A673 (cell line): ENCODE measurements at regions not wholly inside any gene's neighbourhood (a gene's known extent, or its start where the extent isn't known, plus 50 kb on each side); places are given as distances from the start of the nearest gene placed in this dataset.
A peak's percentile ranks its signal among the peaks of the same experiment; 100 is the strongest.
"Not testable (repeated sequence)": the region's sequence is repeated elsewhere in the genome, so short reads cannot be mapped to it uniquely, and the experiment has no call there.

Source experiments
- BruUV-seq: library from RNA; stranded (reverse); fragments of 400-500 nt; replicated peaks from 2 replicates; lab custom pipeline; 2021; lab: Mats Ljungman, UMichigan
- CTCF ChIA-PET: fragments of 300-600 bp; sonication (Branson Sonifier 250); formaldehyde crosslinking; loops from one replicate; lab custom pipeline; 2022; ENCODE audit warnings: antibody characterized with exemption; lab: Charles Lee
- POLR2A ChIA-PET: fragments of 300-600 bp; sonication (Branson Sonifier 250); formaldehyde crosslinking; loops from one replicate; lab custom pipeline; 2022; ENCODE audit warnings: antibody characterized with exemption; ENCODE audit not compliant: low non-redundant PET; lab: Charles Lee
- DNase-seq: peaks from one replicate; pipeline ENCODE4 v3.0.0-alpha.2; 2015; ENCODE audit warnings: low spot score
- H3K27ac ChIP-seq: fragments of 200-600 bp; sonication (generic); 2 replicates; pipeline ENCODE4 v1.5.1; 2016; ENCODE audit warnings: mixed run types, low read depth, mild to moderate bottlenecking, mixed read lengths, antibody characterized with exemption, low read length; ENCODE audit not compliant: poor library complexity, severe bottlenecking
- H3K27me3 ChIP-seq: fragments of 200-600 bp; sonication (generic); replicated peaks from 2 replicates; pipeline ENCODE4 v1.6.1; 2017; ENCODE audit warnings: mixed run types, low read depth, mild to moderate bottlenecking, mixed read lengths, antibody characterized with exemption, low read length; ENCODE audit not compliant: insufficient read depth, poor library complexity
- H3K36me3 ChIP-seq: fragments of 200-600 bp; sonication (generic); 2 replicates; pipeline ENCODE4 v1.6.1; 2016; ENCODE audit warnings: mixed run types, mild to moderate bottlenecking, mixed read lengths, antibody characterized with exemption, low read length; ENCODE audit not compliant: insufficient read depth, poor library complexity, severe bottlenecking
- H3K4me1 ChIP-seq: fragments of 200-600 bp; sonication (generic); 2 replicates; pipeline ENCODE4 v1.6.1; 2017; ENCODE audit warnings: mixed run types, mild to moderate bottlenecking, mixed read lengths, antibody characterized with exemption, low read length; ENCODE audit not compliant: insufficient read depth, poor library complexity, severe bottlenecking
- H3K4me3 ChIP-seq: fragments of 200-600 bp; sonication (generic); 2 replicates; pipeline ENCODE4 v1.5.1; 2016; ENCODE audit warnings: low read depth, mixed run types, mild to moderate bottlenecking, mixed read lengths, low read length; ENCODE audit not compliant: poor library complexity, severe bottlenecking
- H3K9me3 ChIP-seq: fragments of 200-600 bp; sonication (generic); 2 replicates; pipeline ENCODE4 v1.6.1; 2016; ENCODE audit warnings: mixed run types, low read depth, mild to moderate bottlenecking, mixed read lengths, antibody characterized with exemption, low read length; ENCODE audit not compliant: poor library complexity, severe bottlenecking
- EZH2 ChIP-seq: fragments of 200-600 bp; sonication (generic); IDR thresholded peaks from 2 replicates; pipeline ENCODE4 v1.6.1; 2017; ENCODE audit warnings: borderline replicate concordance, low read depth, mild to moderate bottlenecking, mixed read lengths, antibody characterized with exemption, low read length; ENCODE audit not compliant: poor library complexity, severe bottlenecking
- intact Hi-C: fragments of 100-400 bp; cut with micrococcal nuclease; formaldehyde crosslinking; loops from one replicate; pipeline ENCODE4 v1.10.0; 2022; ENCODE audit not compliant: unreplicated experiment
- TF ChIP-seq, protein P1 (sequence below): fragments of 300-800, 200-600 bp; sonication (generic); conservative IDR thresholded peaks from 2 replicates; pipeline ENCODE4 v1.5.1; 2017; ENCODE audit warnings: low read depth, mild to moderate bottlenecking, antibody characterized with exemption, low read length, moderate library complexity, mixed read lengths

DNA sequence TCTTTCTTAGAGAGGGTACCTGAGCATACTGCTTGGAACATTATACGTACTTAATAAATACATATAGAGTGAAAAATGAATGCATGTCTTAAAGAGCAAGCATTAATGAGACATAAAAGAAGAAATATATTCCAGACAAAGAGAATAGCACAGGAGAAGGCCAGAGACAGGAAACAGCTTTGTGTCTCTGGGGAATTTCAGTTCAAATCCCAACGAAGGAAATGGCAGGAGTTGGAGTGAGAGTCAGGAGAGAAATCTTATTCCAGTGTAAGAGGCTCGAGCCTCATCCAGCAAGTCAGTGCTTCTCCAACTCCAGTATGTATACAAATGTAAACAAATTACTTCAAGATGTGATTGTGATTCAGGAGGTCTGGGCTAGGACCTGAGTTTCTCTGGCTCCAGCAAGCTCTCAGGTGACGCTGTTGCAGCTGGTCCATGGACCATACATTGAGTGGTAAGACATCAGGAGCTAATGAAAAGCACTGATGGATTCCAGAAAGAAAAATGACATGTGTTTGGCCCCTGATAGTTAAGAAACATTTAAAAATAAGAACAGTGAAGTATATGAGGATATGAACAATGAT lies 108.2 kb downstream of the RAP2A start:
- H3K9me3 ChIP-seq, result no peaks in the 10 kb centered on the region
- no TSS peak for BruUV-seq
- intact Hi-C loops, result no loop called here
- ChIA-PET CTCF (no interaction called here), POLR2A (no interaction called here)
- DNase-seq, result peak; percentile 60
- no peak overlapping the region for H3K27ac ChIP-seq
- H3K27me3 ChIP-seq, result no peaks in the 10 kb centered on the region
- TF ChIP-seq, protein P1, sequence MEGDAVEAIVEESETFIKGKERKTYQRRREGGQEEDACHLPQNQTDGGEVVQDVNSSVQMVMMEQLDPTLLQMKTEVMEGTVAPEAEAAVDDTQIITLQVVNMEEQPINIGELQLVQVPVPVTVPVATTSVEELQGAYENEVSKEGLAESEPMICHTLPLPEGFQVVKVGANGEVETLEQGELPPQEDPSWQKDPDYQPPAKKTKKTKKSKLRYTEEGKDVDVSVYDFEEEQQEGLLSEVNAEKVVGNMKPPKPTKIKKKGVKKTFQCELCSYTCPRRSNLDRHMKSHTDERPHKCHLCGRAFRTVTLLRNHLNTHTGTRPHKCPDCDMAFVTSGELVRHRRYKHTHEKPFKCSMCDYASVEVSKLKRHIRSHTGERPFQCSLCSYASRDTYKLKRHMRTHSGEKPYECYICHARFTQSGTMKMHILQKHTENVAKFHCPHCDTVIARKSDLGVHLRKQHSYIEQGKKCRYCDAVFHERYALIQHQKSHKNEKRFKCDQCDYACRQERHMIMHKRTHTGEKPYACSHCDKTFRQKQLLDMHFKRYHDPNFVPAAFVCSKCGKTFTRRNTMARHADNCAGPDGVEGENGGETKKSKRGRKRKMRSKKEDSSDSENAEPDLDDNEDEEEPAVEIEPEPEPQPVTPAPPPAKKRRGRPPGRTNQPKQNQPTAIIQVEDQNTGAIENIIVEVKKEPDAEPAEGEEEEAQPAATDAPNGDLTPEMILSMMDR, result no peak
- TF ChIP-seq EZH2, result no peak
- no peak overlapping the region for H3K4me3 ChIP-seq
- peaks cover 37% of the 10 kb centered on the region for H3K4me1 ChIP-seq
- no peaks in the 10 kb centered on the region for H3K36me3 ChIP-seq

DNA sequence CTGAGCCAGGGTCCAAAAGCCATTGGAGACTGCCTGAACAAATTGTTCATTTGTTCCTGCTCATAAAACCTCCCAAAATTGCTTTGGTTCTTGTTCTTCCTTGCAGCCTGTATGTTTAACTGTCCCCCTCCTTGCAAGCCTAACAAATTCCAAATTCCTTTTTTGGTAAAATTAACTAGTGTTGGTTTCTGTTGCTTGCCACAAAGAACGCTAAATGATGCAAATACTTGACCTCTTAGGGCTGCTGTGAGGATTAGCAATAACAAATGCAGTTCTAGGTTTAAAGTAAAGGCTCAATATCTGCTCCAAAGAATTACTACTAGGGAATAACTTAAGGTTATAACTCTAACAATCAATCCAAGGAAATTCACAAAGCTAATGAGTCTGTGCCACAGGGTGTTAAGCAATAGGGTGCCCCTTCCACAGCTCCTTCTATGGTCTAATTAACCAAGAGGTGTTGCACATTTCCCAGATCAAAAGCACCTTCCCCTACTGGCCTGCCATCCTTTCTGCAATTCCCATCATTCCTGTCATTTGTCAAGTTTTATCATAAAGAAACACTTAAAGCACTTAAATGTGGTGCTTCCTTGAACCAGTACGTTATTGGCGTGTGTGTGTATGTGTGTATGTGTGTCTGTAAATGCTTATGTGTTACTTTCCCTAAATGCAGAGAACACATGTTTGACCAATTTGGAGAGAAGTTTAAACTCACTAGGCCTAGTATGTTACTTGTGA lies 110.2 kb downstream of the RAP2A start:
- no peaks in the 10 kb centered on the region for H3K9me3 ChIP-seq
- intact Hi-C loops, result no loop called here
- no peaks in the 10 kb centered on the region for H3K36me3 ChIP-seq
- no peak for DNase-seq
- BruUV-seq, result no TSS peak
- no peak for TF ChIP-seq EZH2
- TF ChIP-seq, protein P1, result no peak
- peaks cover 33% of the 10 kb centered on the region for H3K4me1 ChIP-seq
- ChIA-PET POLR2A (no interaction called here), CTCF (no interaction called here)
- H3K27me3 ChIP-seq, result no peaks in the 10 kb centered on the region
- H3K4me3 ChIP-seq, result no peak overlapping the region
- no peak overlapping the region for H3K27ac ChIP-seq

DNA sequence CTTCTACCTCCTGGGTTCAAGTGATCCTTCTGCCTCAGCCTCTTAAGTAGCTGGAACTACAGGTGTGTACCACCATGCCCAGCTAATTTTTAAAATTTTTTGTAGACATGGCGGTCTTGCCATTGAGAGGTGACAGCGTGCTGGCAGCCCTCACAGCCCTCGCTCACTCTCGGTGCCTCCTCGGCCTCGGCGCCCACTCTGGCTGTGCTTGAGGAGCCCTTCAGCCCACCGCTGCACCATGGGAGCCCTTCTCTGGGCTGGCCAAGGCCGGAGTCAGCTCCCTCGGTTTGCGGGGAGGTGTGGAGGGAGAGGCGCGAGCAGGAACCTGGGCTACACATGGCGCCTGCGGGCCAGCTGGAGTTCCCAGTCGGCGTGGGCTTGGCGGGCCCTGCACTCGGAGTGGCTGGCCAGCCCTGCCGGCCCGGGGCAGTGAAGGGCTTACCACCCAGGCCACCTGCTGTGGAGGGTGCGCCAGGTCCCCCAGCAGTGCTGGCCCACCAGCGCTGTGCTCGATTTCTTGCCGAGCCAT lies 111.1 kb downstream of the RAP2A start:
- H3K4me1 ChIP-seq, result peaks cover 26% of the 10 kb centered on the region
- H3K27me3 ChIP-seq, H3K36me3 ChIP-seq, intact Hi-C loops, POLR2A ChIA-PET, CTCF ChIA-PET, H3K27ac ChIP-seq, H3K9me3 ChIP-seq, DNase-seq, BruUV-seq, H3K4me3 ChIP-seq: not testable (repeated sequence)
